ENCODE measurements at regions not wholly inside any gene's neighbourhood (a gene's known extent, or its start where the extent isn't known, plus 50 kb on each side); places are given as distances from the start of the nearest gene placed in this dataset.

DNA sequence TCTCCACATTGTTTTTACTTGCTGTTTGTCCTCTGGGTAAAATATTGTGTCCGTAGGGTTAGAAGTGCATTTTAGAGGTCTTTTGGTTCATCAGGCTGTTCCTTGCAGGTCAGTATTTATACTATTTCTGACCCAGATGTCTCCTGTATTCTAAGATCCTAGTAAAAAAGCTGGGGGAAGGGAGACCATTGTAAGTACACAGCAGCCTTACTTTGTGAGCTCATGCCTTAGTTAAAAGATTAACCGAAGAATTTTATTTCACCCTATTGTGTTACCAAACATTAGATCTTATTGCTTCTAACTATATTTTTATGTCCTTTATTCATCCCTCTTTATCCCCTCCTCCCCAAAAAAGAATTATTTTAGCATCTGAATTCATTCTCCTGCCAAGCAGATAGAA, 444.1 kb upstream of the RBFOX1 start:
- TF ChIP-seq EGR1 (IDR thresholded peaks at IDR 0.05) (no peak), TEAD4 (IDR thresholded peaks at IDR 0.05) (no peak), ZBTB7A (IDR thresholded peaks at IDR 0.05; ENCODE audit: low read depth) (no peak), YY1 (IDR thresholded peaks at IDR 0.05; ENCODE audit: low read depth) (no peak), CEBPB (IDR thresholded peaks at IDR 0.05) (no peak), TAF1 (IDR thresholded peaks at IDR 0.05; ENCODE audit: low read depth) (no peak)
- TF ChIP-seq, protein P1, sequence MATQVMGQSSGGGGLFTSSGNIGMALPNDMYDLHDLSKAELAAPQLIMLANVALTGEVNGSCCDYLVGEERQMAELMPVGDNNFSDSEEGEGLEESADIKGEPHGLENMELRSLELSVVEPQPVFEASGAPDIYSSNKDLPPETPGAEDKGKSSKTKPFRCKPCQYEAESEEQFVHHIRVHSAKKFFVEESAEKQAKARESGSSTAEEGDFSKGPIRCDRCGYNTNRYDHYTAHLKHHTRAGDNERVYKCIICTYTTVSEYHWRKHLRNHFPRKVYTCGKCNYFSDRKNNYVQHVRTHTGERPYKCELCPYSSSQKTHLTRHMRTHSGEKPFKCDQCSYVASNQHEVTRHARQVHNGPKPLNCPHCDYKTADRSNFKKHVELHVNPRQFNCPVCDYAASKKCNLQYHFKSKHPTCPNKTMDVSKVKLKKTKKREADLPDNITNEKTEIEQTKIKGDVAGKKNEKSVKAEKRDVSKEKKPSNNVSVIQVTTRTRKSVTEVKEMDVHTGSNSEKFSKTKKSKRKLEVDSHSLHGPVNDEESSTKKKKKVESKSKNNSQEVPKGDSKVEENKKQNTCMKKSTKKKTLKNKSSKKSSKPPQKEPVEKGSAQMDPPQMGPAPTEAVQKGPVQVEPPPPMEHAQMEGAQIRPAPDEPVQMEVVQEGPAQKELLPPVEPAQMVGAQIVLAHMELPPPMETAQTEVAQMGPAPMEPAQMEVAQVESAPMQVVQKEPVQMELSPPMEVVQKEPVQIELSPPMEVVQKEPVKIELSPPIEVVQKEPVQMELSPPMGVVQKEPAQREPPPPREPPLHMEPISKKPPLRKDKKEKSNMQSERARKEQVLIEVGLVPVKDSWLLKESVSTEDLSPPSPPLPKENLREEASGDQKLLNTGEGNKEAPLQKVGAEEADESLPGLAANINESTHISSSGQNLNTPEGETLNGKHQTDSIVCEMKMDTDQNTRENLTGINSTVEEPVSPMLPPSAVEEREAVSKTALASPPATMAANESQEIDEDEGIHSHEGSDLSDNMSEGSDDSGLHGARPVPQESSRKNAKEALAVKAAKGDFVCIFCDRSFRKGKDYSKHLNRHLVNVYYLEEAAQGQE (IDR thresholded peaks at IDR 0.05; ENCODE audit: low read depth): no peak

DNA sequence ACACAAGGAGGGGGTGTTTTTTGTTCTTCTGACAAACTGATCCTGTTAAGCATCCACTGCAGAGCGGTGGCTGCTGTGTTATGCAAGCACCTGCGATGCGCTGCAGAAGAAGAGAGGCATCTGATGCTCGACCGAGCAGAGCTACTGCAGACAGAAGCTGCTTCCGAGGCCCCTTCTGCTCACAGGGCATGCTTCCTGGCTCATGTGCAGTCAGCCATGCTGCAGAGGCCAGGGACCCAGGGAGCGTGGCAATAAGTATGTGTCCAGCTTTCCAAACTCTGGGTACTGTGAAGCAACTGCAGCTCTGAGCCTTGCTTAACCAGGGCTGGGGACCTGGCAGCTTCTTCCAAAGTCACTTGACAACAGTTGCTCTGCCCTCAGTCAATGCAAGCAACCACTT, 448.6 kb upstream of the RBFOX1 start:
- no peak for TF ChIP-seq TAF1 (IDR thresholded peaks at IDR 0.05; ENCODE audit: low read depth)
- TF ChIP-seq CEBPB (IDR thresholded peaks at IDR 0.05): no peak
- TF ChIP-seq, protein P2, sequence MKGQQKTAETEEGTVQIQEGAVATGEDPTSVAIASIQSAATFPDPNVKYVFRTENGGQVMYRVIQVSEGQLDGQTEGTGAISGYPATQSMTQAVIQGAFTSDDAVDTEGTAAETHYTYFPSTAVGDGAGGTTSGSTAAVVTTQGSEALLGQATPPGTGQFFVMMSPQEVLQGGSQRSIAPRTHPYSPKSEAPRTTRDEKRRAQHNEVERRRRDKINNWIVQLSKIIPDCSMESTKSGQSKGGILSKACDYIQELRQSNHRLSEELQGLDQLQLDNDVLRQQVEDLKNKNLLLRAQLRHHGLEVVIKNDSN (IDR thresholded peaks at IDR 0.05): no peak
- TF ChIP-seq TCF12 (IDR thresholded peaks at IDR 0.05; ENCODE audit: low read depth): no peak
- no peak for TF ChIP-seq EP300 (IDR thresholded peaks at IDR 0.05; ENCODE audit: borderline replicate concordance)
- TF ChIP-seq YY1 (IDR thresholded peaks at IDR 0.05; ENCODE audit: low read depth): no peak
- TF ChIP-seq RAD21 (IDR thresholded peaks at IDR 0.05; ENCODE audit: low read depth): no peak

DNA sequence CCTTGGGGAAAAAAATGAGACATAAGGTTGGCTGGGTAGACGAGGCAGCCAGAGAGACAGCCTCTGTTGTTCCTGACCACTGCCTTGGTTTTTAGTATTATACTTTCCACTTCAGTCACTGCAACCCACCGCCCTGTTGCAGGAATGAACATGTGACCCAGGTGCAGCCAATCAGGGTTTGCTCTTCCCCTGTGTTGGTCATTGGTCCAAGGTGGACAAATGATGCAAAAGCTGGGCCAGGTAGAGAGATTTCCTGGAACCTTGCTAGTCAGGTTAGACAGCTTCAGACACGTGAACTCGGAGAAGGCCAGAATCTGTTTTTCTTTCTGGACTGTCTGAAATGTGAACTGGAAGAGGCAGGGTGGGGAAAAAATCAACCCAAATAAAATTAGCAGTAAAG, 452.4 kb upstream of the RBFOX1 start:
- TF ChIP-seq, protein P1 (IDR thresholded peaks at IDR 0.05; ENCODE audit: low read depth): no peak
- TF ChIP-seq RAD21 (IDR thresholded peaks at IDR 0.05; ENCODE audit: low read depth): no peak
- TF ChIP-seq EP300 (IDR thresholded peaks at IDR 0.05; ENCODE audit: borderline replicate concordance): no peak
- TF ChIP-seq NFIC (IDR thresholded peaks at IDR 0.05): no peak
- no peak for TF ChIP-seq ZBTB7A (IDR thresholded peaks at IDR 0.05; ENCODE audit: low read depth)
- no peak for TF ChIP-seq CEBPB (IDR thresholded peaks at IDR 0.05)
- no peak for TF ChIP-seq TAF1 (IDR thresholded peaks at IDR 0.05; ENCODE audit: low read depth)
- no peak for TF ChIP-seq CREB1 (IDR thresholded peaks at IDR 0.05; ENCODE audit: low read depth)

DNA sequence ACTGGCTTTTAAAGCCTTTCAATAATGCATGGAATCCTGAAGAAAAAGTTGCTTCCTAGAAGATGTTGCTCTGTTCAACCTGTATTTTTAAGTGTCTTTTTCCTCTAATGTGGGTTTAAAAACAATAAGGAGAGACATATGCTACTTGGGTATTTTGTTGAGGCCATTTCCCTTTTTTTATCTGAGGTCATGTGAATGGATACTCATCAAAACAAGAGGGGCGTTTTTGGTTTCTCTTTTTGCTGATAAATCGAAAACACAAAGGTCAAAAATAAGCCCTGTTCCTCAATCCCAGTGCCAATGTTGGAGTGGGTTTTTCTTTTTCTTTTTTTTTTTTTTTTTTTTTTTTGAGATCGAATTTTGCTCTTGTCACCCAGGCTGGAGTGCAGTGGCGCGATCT, 468.0 kb upstream of the RBFOX1 start:
- TF ChIP-seq, protein P3, sequence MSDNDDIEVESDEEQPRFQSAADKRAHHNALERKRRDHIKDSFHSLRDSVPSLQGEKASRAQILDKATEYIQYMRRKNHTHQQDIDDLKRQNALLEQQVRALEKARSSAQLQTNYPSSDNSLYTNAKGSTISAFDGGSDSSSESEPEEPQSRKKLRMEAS (IDR thresholded peaks at IDR 0.05): no peak
- TF ChIP-seq YY1 (IDR thresholded peaks at IDR 0.05; ENCODE audit: low read depth) (no peak), EP300 (IDR thresholded peaks at IDR 0.05; ENCODE audit: borderline replicate concordance) (no peak), CEBPB (IDR thresholded peaks at IDR 0.05) (no peak), ZBTB7A (IDR thresholded peaks at IDR 0.05; ENCODE audit: low read depth) (no peak), FOXM1 (IDR thresholded peaks at IDR 0.05; ENCODE audit: borderline replicate concordance, low read depth) (no peak), TEAD4 (IDR thresholded peaks at IDR 0.05) (no peak), EGR1 (IDR thresholded peaks at IDR 0.05) (no peak)
- TF ChIP-seq, protein P2 (IDR thresholded peaks at IDR 0.05): no peak

DNA sequence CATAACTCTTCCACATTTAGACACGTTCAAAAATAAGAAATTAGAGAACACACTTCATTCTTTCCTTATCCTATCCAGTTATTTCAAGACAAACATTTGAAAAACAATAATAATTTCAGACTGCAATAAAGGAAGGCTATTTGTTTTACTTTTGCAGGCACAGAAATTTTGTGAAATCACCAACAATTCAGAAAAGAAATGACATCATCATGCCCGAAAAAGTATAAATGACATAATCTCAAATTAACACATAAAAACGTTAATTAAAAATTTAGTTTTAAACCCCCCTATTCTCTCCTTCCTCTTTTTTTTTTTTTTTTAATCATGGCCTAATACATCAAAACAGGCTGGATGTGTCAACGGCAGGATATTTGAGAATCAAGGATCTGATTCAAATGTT, 468.4 kb upstream of the RBFOX1 start:
- TF ChIP-seq, protein P2 (IDR thresholded peaks at IDR 0.05): no peak

DNA sequence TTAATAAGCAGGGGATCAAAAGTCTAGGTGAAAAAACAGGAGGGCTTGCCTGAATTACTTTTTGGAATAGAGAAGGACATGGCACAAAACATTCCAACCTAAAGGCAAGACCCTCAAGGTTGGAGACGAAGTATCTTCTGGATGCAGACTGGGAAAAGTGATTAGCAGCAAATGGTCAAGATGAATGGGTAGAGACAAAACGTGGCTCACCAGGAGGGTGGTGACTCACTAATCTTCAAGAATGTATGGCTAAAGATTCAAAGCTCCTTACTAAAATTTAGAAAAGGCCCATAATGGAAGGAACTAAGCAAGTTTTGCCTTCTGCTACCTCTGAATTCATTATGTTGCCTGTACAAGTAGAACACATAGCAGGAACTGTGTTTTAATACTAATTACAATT, 469.5 kb upstream of the RBFOX1 start:
- TF ChIP-seq RAD21 (IDR thresholded peaks at IDR 0.05; ENCODE audit: low read depth): no peak
- no peak for TF ChIP-seq CEBPB (IDR thresholded peaks at IDR 0.05)
- TF ChIP-seq EGR1 (IDR thresholded peaks at IDR 0.05): no peak
- no peak for TF ChIP-seq EP300 (IDR thresholded peaks at IDR 0.05; ENCODE audit: borderline replicate concordance)
- TF ChIP-seq TAF1 (IDR thresholded peaks at IDR 0.05; ENCODE audit: low read depth): no peak
- no peak for TF ChIP-seq FOXM1 (IDR thresholded peaks at IDR 0.05; ENCODE audit: borderline replicate concordance, low read depth)
- TF ChIP-seq, protein P2 (IDR thresholded peaks at IDR 0.05): no peak
- no peak for TF ChIP-seq TCF12 (IDR thresholded peaks at IDR 0.05; ENCODE audit: low read depth)
- TF ChIP-seq, protein P1 (IDR thresholded peaks at IDR 0.05; ENCODE audit: low read depth): no peak

Data from Ishikawa (cell line).